Thyroid gland (tissue), 4 donors: ENCODE measurements at regions not wholly inside any gene's neighbourhood (a gene's known extent, or its start where the extent isn't known, plus 50 kb on each side); places are given as distances from the start of the nearest gene placed in this dataset.

Experiments
- CTCF ChIP-seq, 6 experiments: fragments of 200-600 bp in 3 of 6; fragments of 450-650 bp in 3 of 6; sonication (generic) in 3 of 6; IDR thresholded peaks; one replicate each; pipeline ENCODE4 v1.5.1; 2016 to 2019; ENCODE audit warnings: antibody characterized with exemption in 6 of 6, mild to moderate bottlenecking in 2 of 6, inconsistent platforms in 1 of 6, moderate library complexity in 1 of 6
- POLR2A ChIP-seq, 2 donors: fragments of 450-650 bp; IDR thresholded peaks; one replicate each; pipeline ENCODE4 v1.6.1; 2017; ENCODE audit warnings: antibody characterized with exemption in 2 of 2, mild to moderate bottlenecking in 2 of 2, moderate library complexity in 1 of 2

- TF ChIP-seq POLR2A (IDR thresholded peaks at IDR 0.05) (no peak), CTCF (IDR thresholded peaks at IDR 0.05) (no peak)
Observed at GRCh38 chr13:22825186-22825585, 355.6 kb upstream of the SGCG start.
